ENCODE measurements at regions not wholly inside any gene's neighbourhood (a gene's known extent, or its start where the extent isn't known, plus 50 kb on each side); places are given as distances from the start of the nearest gene placed in this dataset.

GRCh38 chr1:58075188-58075578, 471.3 kb downstream of the OMA1 start:
- no peaks in the 10 kb centered on the region for H3K36me3 ChIP-seq (replicated peaks in 1 of 2; ENCODE audit: insufficient read depth in 1 of 2, low read depth in 2 of 2)
- H3K4me3 ChIP-seq = no peak overlapping the region
- H3K4me1 ChIP-seq = no peaks in the 10 kb centered on the region
- H3K27ac ChIP-seq = no peak overlapping the region
- no peaks in the 10 kb centered on the region for H3K27me3 ChIP-seq
- TF ChIP-seq CTCF (IDR thresholded peaks at IDR 0.05) (no peak), POLR2A (IDR thresholded peaks at IDR 0.05) (no peak)
- 3 to 4% methylated on average over 1 of the region's 1 CpG for WGBS, 2 donors
- ATAC-seq (no peak), DNase-seq (no peak)
- H3K9me3 ChIP-seq = no peaks in the 10 kb centered on the region
- intact Hi-C loops (cut with DNase I) = no loop called here

- intact Hi-C loops (cut with DNase I) = no loop called here
- H3K36me3 ChIP-seq (replicated peaks in 1 of 2; ENCODE audit: insufficient read depth in 1 of 2, low read depth in 2 of 2) = no peaks in the 10 kb centered on the region
- no peak for ATAC-seq
- no peak for DNase-seq
- H3K27me3 ChIP-seq = no peaks in the 10 kb centered on the region
- no peak overlapping the region for H3K27ac ChIP-seq
- H3K4me3 ChIP-seq = no peak overlapping the region
- H3K9me3 ChIP-seq = no peaks in the 10 kb centered on the region
- 82 to 87% methylated on average over 4 of the region's 4 CpGs for WGBS, 2 donors
- H3K4me1 ChIP-seq = no peaks in the 10 kb centered on the region
- TF ChIP-seq POLR2A (IDR thresholded peaks at IDR 0.05) (no peak), CTCF (IDR thresholded peaks at IDR 0.05) (no peak)
Observed at GRCh38 chr1:58072450-58072849, 474.1 kb downstream of the OMA1 start.

GRCh38 chr1:58067082-58067481, 479.4 kb downstream of the OMA1 start:
- Histone ChIP-seq H3K9me3 (no peaks in the 10 kb centered on the region), H3K36me3 (replicated peaks in 1 of 2; ENCODE audit: insufficient read depth in 1 of 2, low read depth in 2 of 2) (no peaks in the 10 kb centered on the region), H3K4me3 (no peak overlapping the region), H3K27me3 (no peaks in the 10 kb centered on the region), H3K27ac (peak overlapping the region in 2 of 4 donors; percentile 25 to 54), H3K4me1 (no peaks in the 10 kb centered on the region)
- DNase-seq (peak in 1 of 4 donors; percentile 28), ATAC-seq (peak; percentile 88)
- TF ChIP-seq CTCF (IDR thresholded peaks at IDR 0.05) (no peak), POLR2A (IDR thresholded peaks at IDR 0.05) (no peak)
- WGBS, 2 donors = 43 to 51% methylated on average over 4 of the region's 4 CpGs
- intact Hi-C loops (cut with DNase I) = no loop called here

GRCh38 chr1:58065520-58065919, 481.0 kb downstream of the OMA1 start:
- Histone ChIP-seq H3K4me3 (no peak overlapping the region), H3K9me3 (no peaks in the 10 kb centered on the region), H3K27ac (no peak overlapping the region), H3K27me3 (no peaks in the 10 kb centered on the region), H3K36me3 (replicated peaks in 1 of 2; ENCODE audit: insufficient read depth in 1 of 2, low read depth in 2 of 2) (no peaks in the 10 kb centered on the region), H3K4me1 (no peaks in the 10 kb centered on the region)
- ATAC-seq = no peak
- no peak for DNase-seq
- intact Hi-C loops (cut with DNase I) = no loop called here
- WGBS, 2 donors = 86 to 91% methylated on average over 6 of the region's 6 CpGs
- TF ChIP-seq CTCF (IDR thresholded peaks at IDR 0.05) (no peak), POLR2A (IDR thresholded peaks at IDR 0.05) (no peak)

GRCh38 chr1:58064166-58064565, 482.4 kb downstream of the OMA1 start:
- ATAC-seq (no peak), DNase-seq (no peak)
- Histone ChIP-seq H3K9me3 (no peaks in the 10 kb centered on the region), H3K36me3 (replicated peaks in 1 of 2; ENCODE audit: insufficient read depth in 1 of 2, low read depth in 2 of 2) (no peaks in the 10 kb centered on the region), H3K27me3 (no peaks in the 10 kb centered on the region), H3K27ac (no peak overlapping the region), H3K4me1 (no peaks in the 10 kb centered on the region), H3K4me3 (no peak overlapping the region)
- 77 to 85% methylated on average over 5 to 8 of the region's 8 CpGs for WGBS, 2 donors
- TF ChIP-seq POLR2A (IDR thresholded peaks at IDR 0.05) (no peak), CTCF (IDR thresholded peaks at IDR 0.05) (no peak)
- intact Hi-C loops (cut with DNase I) = no loop called here

Measured in body of pancreas (tissue), 4 donors.